ENCODE measurements at regions not wholly inside any gene's neighbourhood (a gene's known extent, or its start where the extent isn't known, plus 50 kb on each side); places are given as distances from the start of the nearest gene placed in this dataset.

DNA sequence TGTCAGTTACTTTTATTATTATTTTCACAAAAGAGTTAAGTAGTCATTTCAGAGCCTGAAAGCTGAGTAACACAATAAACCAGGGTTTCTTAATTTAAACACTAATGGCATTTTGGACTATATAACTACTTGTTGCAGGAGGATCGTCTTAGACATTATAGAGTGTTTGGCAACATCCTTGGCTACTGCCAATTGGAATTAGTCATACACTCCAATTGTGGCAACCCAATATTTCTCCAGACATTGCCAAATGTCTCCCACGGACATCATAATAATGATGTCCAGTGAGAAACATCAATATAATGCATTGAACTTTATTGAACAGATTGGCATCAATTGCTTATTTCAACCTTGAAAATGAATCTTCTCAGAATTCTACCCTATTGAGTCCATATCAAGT lies 441.9 kb upstream of the ADGRL4 start:
- Histone ChIP-seq H3K9ac (ENCODE audit: insufficient read depth in 1 of 2, low read length in 2 of 2) (no peak overlapping the region), H3K9me3 (ENCODE audit: control insufficient read depth in 4 of 4, insufficient read depth in 3 of 4, low read length in 3 of 4) (peaks cover 0 to 1% (median 0%) of the 10 kb centered on the region in 4 donors), H3K27ac (ENCODE audit: low read depth in 1 of 2, low read length in 1 of 2) (no peak overlapping the region), H3K27me3 (ENCODE audit: control insufficient read depth in 3 of 3, insufficient read depth in 3 of 3, low read length in 2 of 3) (no peaks in the 10 kb centered on the region), H3K36me3 (ENCODE audit: control insufficient read depth in 4 of 4, insufficient read depth in 4 of 4, low read length in 4 of 4) (no peaks in the 10 kb centered on the region), H3K4me1 (ENCODE audit: control insufficient read depth in 5 of 5, insufficient read depth in 5 of 5, low read length in 5 of 5) (no peaks in the 10 kb centered on the region), H3K4me3 (no peak overlapping the region)
- WGBS, 2 donors, result 70 to 83% methylated on average over 2 of the region's 2 CpGs
- ATAC-seq (ENCODE audit: insufficient read depth, low FRiP score), result no peak
- no peak for DNase-seq
- TF ChIP-seq, protein P1, sequence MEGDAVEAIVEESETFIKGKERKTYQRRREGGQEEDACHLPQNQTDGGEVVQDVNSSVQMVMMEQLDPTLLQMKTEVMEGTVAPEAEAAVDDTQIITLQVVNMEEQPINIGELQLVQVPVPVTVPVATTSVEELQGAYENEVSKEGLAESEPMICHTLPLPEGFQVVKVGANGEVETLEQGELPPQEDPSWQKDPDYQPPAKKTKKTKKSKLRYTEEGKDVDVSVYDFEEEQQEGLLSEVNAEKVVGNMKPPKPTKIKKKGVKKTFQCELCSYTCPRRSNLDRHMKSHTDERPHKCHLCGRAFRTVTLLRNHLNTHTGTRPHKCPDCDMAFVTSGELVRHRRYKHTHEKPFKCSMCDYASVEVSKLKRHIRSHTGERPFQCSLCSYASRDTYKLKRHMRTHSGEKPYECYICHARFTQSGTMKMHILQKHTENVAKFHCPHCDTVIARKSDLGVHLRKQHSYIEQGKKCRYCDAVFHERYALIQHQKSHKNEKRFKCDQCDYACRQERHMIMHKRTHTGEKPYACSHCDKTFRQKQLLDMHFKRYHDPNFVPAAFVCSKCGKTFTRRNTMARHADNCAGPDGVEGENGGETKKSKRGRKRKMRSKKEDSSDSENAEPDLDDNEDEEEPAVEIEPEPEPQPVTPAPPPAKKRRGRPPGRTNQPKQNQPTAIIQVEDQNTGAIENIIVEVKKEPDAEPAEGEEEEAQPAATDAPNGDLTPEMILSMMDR (IDR thresholded peaks at IDR 0.05; ENCODE audit: control extremely low read depth, extremely low read depth), result no peak

DNA sequence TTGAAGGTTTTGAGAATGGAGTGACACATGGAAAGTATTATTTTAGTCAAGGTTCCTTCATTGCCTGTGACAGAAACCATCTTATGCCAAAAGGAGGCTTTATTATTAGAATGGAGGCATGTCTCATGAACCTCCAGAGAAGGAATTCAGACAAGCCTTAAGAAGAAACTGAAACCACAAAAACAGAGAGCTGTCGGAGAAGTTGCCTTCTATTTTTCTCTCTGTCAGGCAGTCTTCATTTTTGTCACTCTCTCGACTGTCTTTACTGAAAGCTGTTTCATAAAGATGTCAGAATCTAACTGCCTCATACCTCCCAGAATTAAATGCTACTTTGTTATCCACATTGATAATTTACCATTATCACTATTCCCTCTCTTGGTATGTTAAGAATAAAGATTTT lies 434.7 kb upstream of the ADGRL4 start:
- DNase-seq, result no peak
- Histone ChIP-seq H3K4me3 (no peak overlapping the region), H3K9me3 (ENCODE audit: control insufficient read depth in 4 of 4, insufficient read depth in 3 of 4, low read length in 3 of 4) (no peaks in the 10 kb centered on the region), H3K9ac (ENCODE audit: insufficient read depth in 1 of 2, low read length in 2 of 2) (no peak overlapping the region), H3K27ac (ENCODE audit: low read depth in 1 of 2, low read length in 1 of 2) (no peak overlapping the region), H3K27me3 (ENCODE audit: control insufficient read depth in 3 of 3, insufficient read depth in 3 of 3, low read length in 2 of 3) (no peaks in the 10 kb centered on the region), H3K4me1 (ENCODE audit: control insufficient read depth in 5 of 5, insufficient read depth in 5 of 5, low read length in 5 of 5) (no peaks in the 10 kb centered on the region), H3K36me3 (ENCODE audit: control insufficient read depth in 4 of 4, insufficient read depth in 4 of 4, low read length in 4 of 4) (no peaks in the 10 kb centered on the region)
- TF ChIP-seq, protein P1 (IDR thresholded peaks at IDR 0.05; ENCODE audit: control extremely low read depth, extremely low read depth), result no peak
- no peak for ATAC-seq (ENCODE audit: insufficient read depth, low FRiP score)
- 78 to 83% methylated on average over 2 of the region's 2 CpGs for WGBS, 2 donors

DNA sequence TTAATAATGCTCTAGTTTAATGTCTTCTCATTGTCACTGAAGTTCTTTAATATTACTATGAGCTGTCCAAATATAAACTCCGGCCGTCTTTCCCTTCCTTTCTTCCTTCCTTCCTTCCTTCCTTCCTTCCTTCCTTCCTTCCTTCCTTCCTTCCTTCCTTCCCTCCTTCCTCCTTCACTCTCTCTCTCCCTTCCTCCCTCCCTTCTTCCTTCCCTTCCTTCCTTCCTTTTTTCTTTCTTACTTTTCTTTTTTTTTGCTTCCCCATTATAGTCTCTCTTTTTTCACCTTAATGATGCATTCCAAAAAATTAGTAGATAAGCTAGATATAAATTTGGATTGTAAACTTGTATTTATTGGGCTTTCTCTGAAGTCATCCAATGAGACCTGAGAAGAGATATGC lies 431.0 kb upstream of the ADGRL4 start:
- TF ChIP-seq, protein P1 (IDR thresholded peaks at IDR 0.05; ENCODE audit: control extremely low read depth, extremely low read depth), result no peak
- no peak for ATAC-seq (ENCODE audit: insufficient read depth, low FRiP score)
- no peaks in the 10 kb centered on the region for H3K9me3 ChIP-seq (ENCODE audit: control insufficient read depth in 4 of 4, insufficient read depth in 3 of 4, low read length in 3 of 4)
- WGBS, 2 donors, result 49 to 60% methylated on average over 2 of the region's 2 CpGs
- H3K4me3 ChIP-seq, result no peak overlapping the region
- H3K27ac ChIP-seq (ENCODE audit: low read depth in 1 of 2, low read length in 1 of 2), result no peak overlapping the region
- H3K9ac ChIP-seq (ENCODE audit: insufficient read depth in 1 of 2, low read length in 2 of 2), result no peak overlapping the region
- no peak for DNase-seq
- H3K27me3 ChIP-seq (ENCODE audit: control insufficient read depth in 3 of 3, insufficient read depth in 3 of 3, low read length in 2 of 3), result no peaks in the 10 kb centered on the region
- H3K36me3 ChIP-seq (ENCODE audit: control insufficient read depth in 4 of 4, insufficient read depth in 4 of 4, low read length in 4 of 4), result no peaks in the 10 kb centered on the region
- no peaks in the 10 kb centered on the region for H3K4me1 ChIP-seq (ENCODE audit: control insufficient read depth in 5 of 5, insufficient read depth in 5 of 5, low read length in 5 of 5)

DNA sequence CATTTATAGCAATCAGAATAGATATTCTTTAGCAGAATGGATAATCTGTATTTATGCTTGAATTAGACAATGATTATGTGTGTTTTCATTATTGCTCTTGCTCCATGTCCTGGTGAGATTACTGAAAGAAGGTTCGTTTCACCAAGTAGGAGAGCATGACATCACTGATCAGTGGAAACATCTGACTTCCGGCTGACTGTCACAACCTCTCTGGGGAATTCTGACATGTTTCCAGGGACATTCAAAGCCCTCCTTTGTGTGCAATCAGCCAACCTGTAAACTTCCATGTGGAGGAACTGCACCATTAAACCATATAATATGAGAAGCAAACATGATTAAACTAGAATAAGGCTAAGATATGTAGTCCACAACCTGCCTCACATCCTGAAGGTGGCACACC lies 424.8 kb upstream of the ADGRL4 start:
- Histone ChIP-seq H3K27me3 (ENCODE audit: control insufficient read depth in 3 of 3, insufficient read depth in 3 of 3, low read length in 2 of 3) (no peaks in the 10 kb centered on the region), H3K27ac (ENCODE audit: low read depth in 1 of 2, low read length in 1 of 2) (no peak overlapping the region), H3K4me3 (no peak overlapping the region), H3K4me1 (ENCODE audit: control insufficient read depth in 5 of 5, insufficient read depth in 5 of 5, low read length in 5 of 5) (no peaks in the 10 kb centered on the region), H3K9me3 (ENCODE audit: control insufficient read depth in 4 of 4, insufficient read depth in 3 of 4, low read length in 3 of 4) (no peaks in the 10 kb centered on the region), H3K9ac (ENCODE audit: insufficient read depth in 1 of 2, low read length in 2 of 2) (no peak overlapping the region), H3K36me3 (ENCODE audit: control insufficient read depth in 4 of 4, insufficient read depth in 4 of 4, low read length in 4 of 4) (no peaks in the 10 kb centered on the region)
- 56 to 64% methylated on average over 2 of the region's 2 CpGs for WGBS, 2 donors
- no peak for ATAC-seq (ENCODE audit: insufficient read depth, low FRiP score)
- peak in 1 of 3 donors; percentile 10 for DNase-seq
- TF ChIP-seq, protein P1 (IDR thresholded peaks at IDR 0.05; ENCODE audit: control extremely low read depth, extremely low read depth), result no peak

Data from lung (tissue), 11 donors.